CD4-positive, alpha-beta T cell (primary cell): ENCODE measurements at regions not wholly inside any gene's neighbourhood (a gene's known extent, or its start where the extent isn't known, plus 50 kb on each side); places are given as distances from the start of the nearest gene placed in this dataset.
A peak's percentile ranks its signal among the peaks of the same experiment; 100 is the strongest.
"Not testable (repeated sequence)": the region's sequence is repeated elsewhere in the genome, so short reads cannot be mapped to it uniquely, and the experiment has no call there.

Experiments used
- ATAC-seq: fragments of 200-7000 bp; cut with Tn5 transposase; one replicate; pipeline ENCODE4 v1.10.0; 2022; ENCODE audit warnings: mild to moderate bottlenecking; ENCODE audit not compliant: poor library complexity
- CTCF ChIA-PET: fragments of 350-600 bp; sonication (Branson Sonifier 250); formaldehyde crosslinking; loops from one replicate; lab custom pipeline; 2021; ENCODE audit warnings: antibody characterized with exemption, inconsistent platforms; lab: Charles Lee
- POLR2A ChIA-PET: fragments of 350-600 bp; sonication (Branson Sonifier 250); formaldehyde crosslinking; loops from one replicate; lab custom pipeline; 2021; ENCODE audit warnings: antibody characterized with exemption, inconsistent platforms; lab: Charles Lee
- DNase-seq, 14 experiments: peaks; one replicate each; pipeline ENCODE4 v3.0.0-alpha.2; 2013 to 2020; ENCODE audit warnings: mixed read lengths in 2 of 14
- H3K27ac ChIP-seq, 2 donors: one replicate each; pipeline versions ENCODE4 v1.5.1 to v1.7.0; 2013; ENCODE audit warnings: low read length in 2 of 2, low read depth in 1 of 2, mild to moderate bottlenecking in 1 of 2
- H3K27me3 ChIP-seq, 2 experiments: 1 replicate in 1 of 2; 2 replicates in 1 of 2; pipeline versions ENCODE4 v1.6.1 to v1.7.0; 2013; ENCODE audit warnings: low read length in 2 of 2, control low read depth in 1 of 2, mild to moderate bottlenecking in 1 of 2, moderate library complexity in 1 of 2; ENCODE audit not compliant: insufficient read depth in 2 of 2, control insufficient read depth in 1 of 2
- H3K36me3 ChIP-seq: one replicate; pipeline ENCODE4 v1.6.1; 2013; ENCODE audit warnings: low read length, control low read depth; ENCODE audit not compliant: insufficient read depth
- H3K4me1 ChIP-seq: one replicate; pipeline ENCODE4 v1.6.1; 2013; ENCODE audit warnings: low read length, control low read depth; ENCODE audit not compliant: insufficient read depth
- H3K4me3 ChIP-seq: one replicate; pipeline ENCODE4 v1.5.1; 2013; ENCODE audit warnings: mild to moderate bottlenecking, low read length, moderate library complexity
- H3K9me3 ChIP-seq, 2 experiments: 1 replicate in 1 of 2; 2 replicates in 1 of 2; pipeline versions ENCODE4 v1.6.1 to v1.7.0; 2013; ENCODE audit warnings: low read length in 2 of 2, mild to moderate bottlenecking in 2 of 2, control low read depth in 1 of 2, moderate library complexity in 1 of 2; ENCODE audit not compliant: control insufficient read depth in 1 of 2, insufficient read depth in 1 of 2
- H3K27ac Mint-ChIP-seq: one replicate; pipeline ENCODE4 v1.8.0; 2020; ENCODE audit warnings: mixed read lengths
- H3K27me3 Mint-ChIP-seq: one replicate; pipeline ENCODE4 v1.8.0; 2021; ENCODE audit warnings: mixed read lengths
- H3K36me3 Mint-ChIP-seq: one replicate; pipeline ENCODE4 v1.8.0; 2021; ENCODE audit warnings: low read depth, mixed read lengths
- H3K4me1 Mint-ChIP-seq: one replicate; pipeline ENCODE4 v1.8.0; 2021; ENCODE audit warnings: low read depth, mixed read lengths
- H3K4me3 Mint-ChIP-seq: one replicate; pipeline ENCODE4 v1.8.0; 2020; ENCODE audit warnings: mild to moderate bottlenecking, mixed read lengths
- H3K9me3 Mint-ChIP-seq: one replicate; pipeline ENCODE4 v1.8.0; 2020; ENCODE audit warnings: mixed read lengths
- CTCF ChIP-seq: fragments of 200-600 bp; IDR thresholded peaks from one replicate; pipeline ENCODE4 v1.8.0; 2022; ENCODE audit warnings: antibody characterized with exemption, mild to moderate bottlenecking
- intact Hi-C, 2 experiments: fragments of 100-400 bp; cut with DNase I in 1 of 2; cut with micrococcal nuclease in 1 of 2; formaldehyde crosslinking; loops; one replicate each; pipeline versions ENCODE4 v1.15.1 to v1.9.0; 2023 to 2025; cut with DNase I, micrococcal nuclease

DNA sequence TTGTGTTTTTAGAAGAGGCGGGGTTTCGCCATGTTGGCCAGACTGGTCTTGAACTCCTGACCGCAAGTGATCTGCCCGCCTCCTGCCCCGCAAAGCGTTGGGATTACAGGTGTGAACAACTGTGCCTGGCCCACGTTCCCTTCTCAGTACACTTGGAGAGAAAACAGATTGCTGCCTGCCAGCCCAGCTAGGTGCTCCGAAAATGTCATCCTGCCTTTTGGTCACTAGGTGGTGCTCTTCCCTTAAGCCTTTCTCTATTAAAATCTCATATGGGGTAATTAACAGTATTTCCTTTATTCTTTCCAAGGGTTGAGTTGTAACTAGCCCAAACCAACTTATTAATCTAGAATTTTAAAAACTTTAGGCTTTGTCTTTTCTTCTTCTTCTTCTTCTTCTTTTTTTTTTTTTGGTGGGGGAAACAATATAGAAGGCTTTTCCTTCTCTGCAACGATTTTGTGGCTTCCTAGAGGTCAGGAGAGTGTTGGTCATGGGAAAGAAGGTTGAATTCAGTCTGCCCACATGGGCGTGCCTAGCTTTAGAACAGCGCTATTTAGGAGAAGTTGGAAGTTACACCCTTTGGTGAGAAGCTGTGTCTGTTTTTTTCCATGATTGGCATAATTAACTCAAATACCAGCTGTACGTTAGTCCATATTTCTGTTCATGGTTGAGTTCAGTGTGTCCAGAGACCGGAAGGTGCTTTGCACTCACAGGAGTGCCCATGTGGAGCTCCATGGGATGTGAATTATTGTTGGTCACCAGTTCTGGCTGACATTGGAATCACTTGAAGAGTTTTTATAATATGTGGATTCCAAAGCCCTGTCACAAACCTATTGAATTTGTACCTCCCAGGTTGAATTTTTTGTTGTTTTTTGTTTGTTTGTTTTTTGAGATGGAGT, 110.1 kb downstream of the LAT start:
- peak; percentile 47 for TF ChIP-seq CTCF
- H3K27me3 ChIP-seq, POLR2A ChIA-PET, CTCF ChIA-PET, H3K9me3 Mint-ChIP-seq, H3K27me3 Mint-ChIP-seq, H3K27ac ChIP-seq, H3K4me3 ChIP-seq, H3K4me3 Mint-ChIP-seq, H3K4me1 Mint-ChIP-seq, H3K4me1 ChIP-seq, H3K36me3 ChIP-seq, DNase-seq, H3K9me3 ChIP-seq, intact Hi-C loops: not testable (repeated sequence)
- peak; percentile 80 for ATAC-seq
- Mint-ChIP-seq H3K27ac (peak overlapping the region; percentile 55), H3K36me3 (peaks cover 23% of the 10 kb centered on the region)

- H3K9me3 Mint-ChIP-seq, H3K27me3 Mint-ChIP-seq, H3K36me3 ChIP-seq, CTCF ChIA-PET, H3K4me1 ChIP-seq, H3K27me3 ChIP-seq, H3K4me3 Mint-ChIP-seq, intact Hi-C loops, H3K4me3 ChIP-seq, H3K9me3 ChIP-seq, POLR2A ChIA-PET, H3K4me1 Mint-ChIP-seq, H3K27ac ChIP-seq: not testable (repeated sequence)
- H3K27ac Mint-ChIP-seq: peak overlapping the region; percentile 55
- peaks cover 23% of the 10 kb centered on the region for H3K36me3 Mint-ChIP-seq
- ATAC-seq (peak; percentile 59), DNase-seq (peak in 1 of 14 experiments; percentile 26)
Measured at GRCh38 chr16:29094325-29094724, 109.5 kb downstream of the LAT start.

DNA sequence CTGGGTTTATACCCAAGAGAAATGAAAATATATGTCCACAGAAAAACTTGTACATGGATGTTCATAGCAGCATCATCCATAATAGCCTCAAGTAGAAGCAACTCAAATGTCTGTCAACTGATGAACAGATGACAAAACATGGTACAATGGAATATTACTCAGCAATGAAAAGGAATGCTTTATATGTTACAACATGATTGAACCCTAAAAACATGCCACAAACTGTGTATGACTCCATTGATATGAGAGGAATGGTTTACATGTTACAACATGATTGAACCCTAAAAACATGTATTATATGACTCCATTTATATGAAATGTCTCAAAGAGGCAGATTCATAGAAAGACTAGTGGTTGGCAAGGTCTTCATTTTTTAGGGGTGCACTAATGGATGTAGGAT, 104.8 kb downstream of the LAT start:
- intact Hi-C loops, H3K9me3 Mint-ChIP-seq, H3K27me3 Mint-ChIP-seq, H3K4me1 Mint-ChIP-seq, H3K4me1 ChIP-seq, H3K4me3 ChIP-seq, CTCF ChIA-PET, POLR2A ChIA-PET, H3K27ac Mint-ChIP-seq, H3K27ac ChIP-seq, H3K36me3 ChIP-seq, H3K9me3 ChIP-seq, DNase-seq, H3K4me3 Mint-ChIP-seq, ATAC-seq, H3K27me3 ChIP-seq: not testable (repeated sequence)
- peaks cover 35% of the 10 kb centered on the region for H3K36me3 Mint-ChIP-seq

DNA sequence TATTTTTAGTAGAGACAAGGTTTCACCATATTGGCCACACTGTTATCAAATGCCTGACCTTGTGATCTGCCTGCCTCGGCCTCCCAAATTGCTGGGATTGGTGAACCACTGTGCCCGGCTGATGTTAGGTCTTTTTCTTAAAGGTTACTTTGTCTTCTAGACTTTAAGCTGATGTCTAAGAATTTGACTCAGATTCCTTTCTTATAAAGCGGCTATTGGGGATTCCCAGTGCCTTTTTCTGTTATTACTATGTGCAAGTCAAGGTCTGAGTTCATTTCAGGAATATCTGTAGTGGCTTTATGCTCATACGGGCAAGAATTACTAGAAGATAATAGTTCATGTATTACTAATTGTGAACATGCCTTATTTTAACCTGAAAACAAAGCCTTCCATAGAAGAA, 102.8 kb downstream of the LAT start:
- not testable (repeated sequence) for ATAC-seq, H3K27ac Mint-ChIP-seq

DNA sequence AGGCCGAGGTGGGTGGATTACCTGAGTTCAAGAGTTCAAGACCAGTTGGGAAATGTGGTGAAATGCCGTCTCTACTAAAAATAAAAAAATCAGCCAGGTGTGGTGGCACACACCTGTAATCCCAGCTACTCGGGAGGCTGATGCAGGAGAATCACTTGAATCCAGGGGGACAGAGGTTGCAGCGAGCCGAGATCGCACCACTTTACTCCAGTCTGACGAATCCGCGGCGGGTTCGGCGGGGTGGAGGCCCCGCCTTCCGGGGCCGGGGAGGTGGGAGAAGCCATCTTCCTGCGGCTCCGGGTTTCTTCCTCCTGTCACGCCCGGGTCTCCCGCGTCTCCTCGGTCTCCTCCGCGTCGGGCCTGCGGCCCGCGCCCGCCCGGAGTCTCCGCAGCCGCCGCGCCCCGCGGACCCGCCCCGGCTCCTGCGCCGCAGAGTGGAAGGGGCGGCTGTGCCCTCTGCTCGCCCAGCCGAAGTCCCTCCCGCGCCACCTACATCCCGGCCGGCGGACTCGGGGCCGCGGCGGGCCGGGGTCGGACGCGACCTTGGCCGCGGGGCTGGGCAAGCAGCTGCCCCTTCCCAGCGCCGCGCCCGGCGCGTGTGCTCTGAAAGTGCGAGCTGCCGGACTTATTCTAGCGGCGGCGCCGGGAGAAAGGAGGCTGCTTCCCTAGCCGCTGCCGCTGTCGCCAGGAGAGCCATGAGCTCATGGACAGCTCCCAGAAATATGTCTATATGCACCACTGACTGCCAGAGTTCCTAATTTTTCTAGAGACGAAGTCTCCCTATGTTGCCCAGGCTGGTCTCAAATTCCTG, 97.2 kb downstream of the LAT start:
- H3K36me3 Mint-ChIP-seq: peaks cover 13% of the 10 kb centered on the region
- H3K4me3 Mint-ChIP-seq: peak overlapping the region; percentile 81
- H3K36me3 ChIP-seq, H3K4me1 ChIP-seq, H3K27me3 Mint-ChIP-seq, POLR2A ChIA-PET, H3K9me3 Mint-ChIP-seq, H3K9me3 ChIP-seq, H3K4me1 Mint-ChIP-seq, intact Hi-C loops, H3K27ac ChIP-seq, CTCF ChIA-PET, H3K27me3 ChIP-seq: not testable (repeated sequence)
- H3K4me3 ChIP-seq: peak overlapping the region; percentile 45
- DNase-seq (peak in 13 of 14 experiments; percentile 10 to 57 (median 41)), ATAC-seq (peak; percentile 86)
- peak overlapping the region; percentile 73 for H3K27ac Mint-ChIP-seq

More for the DNA sequence above, 102.8 kb downstream of the LAT start:
- H3K27me3 ChIP-seq, H3K9me3 ChIP-seq, H3K4me1 ChIP-seq, CTCF ChIA-PET, DNase-seq, POLR2A ChIA-PET, H3K27ac ChIP-seq, H3K4me3 Mint-ChIP-seq, H3K27me3 Mint-ChIP-seq, H3K4me1 Mint-ChIP-seq, intact Hi-C loops, H3K36me3 ChIP-seq, H3K9me3 Mint-ChIP-seq, H3K4me3 ChIP-seq: not testable (repeated sequence)
- H3K36me3 Mint-ChIP-seq: peaks cover 32% of the 10 kb centered on the region
